Vagina (tissue), 2 donors: ENCODE measurements at regions not wholly inside any gene's neighbourhood (a gene's known extent, or its start where the extent isn't known, plus 50 kb on each side); places are given as distances from the start of the nearest gene placed in this dataset.
"Not testable (repeated sequence)": the region's sequence is repeated elsewhere in the genome, so short reads cannot be mapped to it uniquely, and the experiment has no call there.

Experiments
- DNase-seq, 2 donors: peaks; one replicate each; pipeline ENCODE4 v3.0.0-alpha.2; 2017; ENCODE audit errors: extremely low spot score in 2 of 2
- H3K27ac ChIP-seq: fragments of 200-600 bp; sonication (generic); one replicate; pipeline ENCODE4 v1.5.1; 2019
- H3K27me3 ChIP-seq: fragments of 200-600 bp; sonication (generic); one replicate; pipeline ENCODE4 v1.5.1; 2019
- H3K36me3 ChIP-seq, 2 donors: fragments of 200-600 bp; sonication (generic); one replicate each; pipeline ENCODE4 v1.5.1; 2017 to 2019
- H3K4me1 ChIP-seq: fragments of 200-600 bp; sonication (generic); one replicate; pipeline ENCODE4 v1.5.1; 2019
- H3K4me3 ChIP-seq, 2 donors: fragments of 200-600 bp; sonication (generic); 1 replicate in 1 of 2; 2 replicates in 1 of 2; pipeline ENCODE4 v1.5.1; 2016 to 2019
- H3K9me3 ChIP-seq: fragments of 200-600 bp; sonication (generic); one replicate; pipeline ENCODE4 v1.5.1; 2019
- CTCF ChIP-seq, 3 experiments: fragments of 450-650 bp in 2 of 3; fragments of 200-600 bp in 1 of 3; sonication (generic) in 1 of 3; IDR thresholded peaks; one replicate each; pipeline ENCODE4 v1.5.1; 2017 to 2019; ENCODE audit warnings: antibody characterized with exemption in 3 of 3, mild to moderate bottlenecking in 2 of 3, moderate library complexity in 2 of 3
- POLR2A ChIP-seq, 2 donors: fragments of 450-650 bp; IDR thresholded peaks; one replicate each; pipeline ENCODE4 v1.6.1; 2017; ENCODE audit warnings: antibody characterized with exemption in 2 of 2, mild to moderate bottlenecking in 2 of 2, moderate library complexity in 2 of 2
- POLR2AphosphoS5 ChIP-seq, 2 donors: sonication (generic); formaldehyde crosslinking; IDR thresholded peaks; one replicate each; pipeline ENCODE4 v1.9.0; 2017; ENCODE audit warnings: antibody characterized with exemption in 2 of 2, mild to moderate bottlenecking in 2 of 2, low read depth in 1 of 2; ENCODE audit not compliant: insufficient read depth in 1 of 2
- intact Hi-C: fragments of 100-400 bp; cut with DNase I; formaldehyde crosslinking; loops from one replicate; pipeline ENCODE4 v1.15.1; 2023

DNA sequence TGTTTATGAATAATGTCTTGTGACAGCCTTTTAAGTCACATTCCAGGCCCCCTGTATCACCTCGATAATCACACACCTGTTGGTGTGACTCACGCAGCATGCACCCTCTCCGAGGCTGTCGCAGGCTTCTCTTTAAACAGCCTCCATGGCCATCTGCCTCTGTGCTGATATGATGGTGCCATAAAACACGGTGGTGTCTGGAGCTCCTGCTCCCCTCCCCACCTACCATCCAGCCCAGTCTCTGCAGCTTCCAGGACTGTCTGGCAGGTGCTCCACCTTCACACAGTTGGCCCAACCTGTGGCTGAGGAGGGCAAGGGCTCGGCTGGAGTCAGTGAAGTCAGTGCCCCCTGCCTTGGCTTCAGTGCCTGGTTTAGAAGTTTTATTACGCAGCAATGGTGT lies 173.8 kb upstream of the RPL34 start:
- Histone ChIP-seq H3K27me3 (no peaks in the 10 kb centered on the region), H3K27ac (no peak overlapping the region), H3K4me1 (no peaks in the 10 kb centered on the region), H3K36me3 (no peaks in the 10 kb centered on the region), H3K4me3 (no peak overlapping the region), H3K9me3 (no peaks in the 10 kb centered on the region)
- TF ChIP-seq POLR2A (IDR thresholded peaks at IDR 0.05): no peak
- no peak for TF ChIP-seq POLR2AphosphoS5 (IDR thresholded peaks at IDR 0.05; ENCODE audit: insufficient read depth in 1 of 2, low read depth in 1 of 2)
- TF ChIP-seq CTCF (IDR thresholded peaks at IDR 0.05): no peak
- intact Hi-C loops: no loop called here
- no peak for DNase-seq

DNA sequence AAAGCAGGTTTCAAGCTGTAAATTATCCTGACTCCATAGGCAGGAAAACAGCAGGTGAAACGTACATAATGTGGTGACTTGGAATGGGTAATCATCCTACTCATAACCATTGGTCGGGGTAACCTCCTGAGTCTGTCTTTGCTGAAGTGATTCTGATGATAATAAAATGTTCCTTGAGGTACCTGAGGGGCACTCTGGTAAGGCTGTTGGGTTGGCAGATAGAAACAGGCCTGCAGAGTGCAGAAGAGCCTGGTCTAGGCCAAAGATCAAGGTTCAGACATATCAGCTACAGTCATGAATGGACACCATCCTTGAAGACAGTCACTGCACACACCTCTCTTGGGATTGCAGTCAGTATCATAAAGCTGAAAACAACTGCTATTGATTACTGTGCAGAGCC lies 174.7 kb upstream of the RPL34 start:
- Histone ChIP-seq H3K9me3 (no peaks in the 10 kb centered on the region), H3K27me3 (no peaks in the 10 kb centered on the region), H3K27ac (no peak overlapping the region), H3K4me3 (no peak overlapping the region), H3K36me3 (no peaks in the 10 kb centered on the region), H3K4me1 (no peaks in the 10 kb centered on the region)
- intact Hi-C loops: no loop called here
- TF ChIP-seq POLR2AphosphoS5 (IDR thresholded peaks at IDR 0.05; ENCODE audit: insufficient read depth in 1 of 2, low read depth in 1 of 2) (no peak), POLR2A (IDR thresholded peaks at IDR 0.05) (no peak), CTCF (IDR thresholded peaks at IDR 0.05) (no peak)
- DNase-seq: no peak

DNA sequence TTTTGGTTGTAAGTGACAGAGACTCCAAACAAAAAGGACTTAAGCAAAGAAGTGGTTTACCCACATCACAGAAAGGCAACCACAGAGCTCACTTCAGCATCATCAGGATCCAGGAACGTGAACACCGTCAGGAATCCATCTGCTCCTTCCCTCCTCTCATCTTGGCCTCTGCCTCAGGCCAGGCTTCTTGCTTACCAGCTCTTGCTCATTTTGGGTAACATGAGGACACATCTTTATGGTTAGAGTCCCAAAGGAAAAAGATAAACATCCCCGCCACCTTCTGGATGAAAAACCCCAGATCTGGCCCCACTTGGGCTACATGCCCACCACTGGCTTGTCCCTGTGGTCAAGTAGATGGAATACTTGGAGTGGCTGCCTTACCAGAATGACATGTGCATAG lies 176.8 kb upstream of the RPL34 start:
- DNase-seq: no peak
- Histone ChIP-seq H3K4me3 (no peak overlapping the region), H3K27ac (no peak overlapping the region), H3K27me3 (no peaks in the 10 kb centered on the region), H3K36me3 (no peaks in the 10 kb centered on the region), H3K9me3 (no peaks in the 10 kb centered on the region), H3K4me1 (no peaks in the 10 kb centered on the region)
- TF ChIP-seq POLR2A (IDR thresholded peaks at IDR 0.05) (no peak), CTCF (IDR thresholded peaks at IDR 0.05) (no peak), POLR2AphosphoS5 (IDR thresholded peaks at IDR 0.05; ENCODE audit: insufficient read depth in 1 of 2, low read depth in 1 of 2) (no peak)
- intact Hi-C loops: no loop called here

GRCh38 chr4:108433832-108434231 lies 186.5 kb upstream of the RPL34 start:
- no peaks in the 10 kb centered on the region for H3K36me3 ChIP-seq
- no peaks in the 10 kb centered on the region for H3K27me3 ChIP-seq
- H3K9me3 ChIP-seq: no peaks in the 10 kb centered on the region
- TF ChIP-seq POLR2A (IDR thresholded peaks at IDR 0.05) (no peak), POLR2AphosphoS5 (IDR thresholded peaks at IDR 0.05; ENCODE audit: insufficient read depth in 1 of 2, low read depth in 1 of 2) (peak in 1 of 2 donors; percentile 46)
- DNase-seq: no peak
- intact Hi-C loops: loop anchor here (5.0 kb wide), 1 partner anchor 438 kb away; no protein-coding TSS in a partner anchor
- no peak overlapping the region for H3K4me3 ChIP-seq
- no peak overlapping the region for H3K27ac ChIP-seq
- no peaks in the 10 kb centered on the region for H3K4me1 ChIP-seq

- not testable (repeated sequence) for H3K4me1 ChIP-seq, H3K4me3 ChIP-seq, H3K27me3 ChIP-seq, DNase-seq, H3K27ac ChIP-seq, H3K9me3 ChIP-seq, H3K36me3 ChIP-seq
- intact Hi-C loops: loop anchor here (5.0 kb wide), 1 partner anchor 439 kb away; no protein-coding TSS in a partner anchor
These were observed 187.0 kb upstream of the RPL34 start for GRCh38 chr4:108433394-108433793.

DNA sequence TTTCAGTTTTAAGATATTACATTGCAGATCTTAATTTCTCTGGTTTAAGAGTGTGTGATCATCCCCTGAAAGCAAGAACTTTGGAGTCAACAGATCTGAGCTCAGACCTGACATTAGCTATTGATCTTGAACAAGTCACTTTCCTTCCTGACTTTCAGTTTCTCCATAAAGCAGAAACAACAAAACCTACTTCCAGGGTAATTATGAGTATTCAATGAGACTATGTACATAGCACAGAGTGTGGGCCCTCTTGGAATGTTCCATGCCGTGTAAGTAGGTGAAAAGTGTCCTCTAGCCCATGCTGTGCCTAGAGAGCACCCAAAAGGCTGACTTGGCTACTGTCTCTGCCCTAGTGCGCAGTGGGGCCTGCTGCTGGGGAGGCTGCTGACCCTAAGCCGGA lies 188.0 kb upstream of the RPL34 start:
- Histone ChIP-seq H3K27me3 (no peaks in the 10 kb centered on the region), H3K27ac (no peak overlapping the region), H3K4me1 (no peaks in the 10 kb centered on the region), H3K36me3 (no peaks in the 10 kb centered on the region), H3K4me3 (no peak overlapping the region), H3K9me3 (no peaks in the 10 kb centered on the region)
- intact Hi-C loops: loop anchor here (5.0 kb wide), 1 partner anchor 440 kb away; no protein-coding TSS in a partner anchor
- no peak for DNase-seq
- no peak for TF ChIP-seq CTCF (IDR thresholded peaks at IDR 0.05)
- no peak for TF ChIP-seq POLR2AphosphoS5 (IDR thresholded peaks at IDR 0.05; ENCODE audit: insufficient read depth in 1 of 2, low read depth in 1 of 2)
- no peak for TF ChIP-seq POLR2A (IDR thresholded peaks at IDR 0.05)
